GM06990 (cell line): ENCODE measurements at regions not wholly inside any gene's neighbourhood (a gene's known extent, or its start where the extent isn't known, plus 50 kb on each side); places are given as distances from the start of the nearest gene placed in this dataset.

ENCODE experiments used
- DNase-seq: peaks from one replicate; pipeline ENCODE4 v3.0.0-alpha.2; 2011; ENCODE audit not compliant: insufficient read length; ENCODE audit errors: extremely low read depth
- H3K27me3 ChIP-seq: replicated peaks from 2 replicates; pipeline ENCODE4 v1.6.0; 2011; ENCODE audit warnings: low read length; ENCODE audit not compliant: control insufficient read depth, insufficient read depth
- H3K36me3 ChIP-seq: 2 replicates; pipeline ENCODE4 v1.5.1; 2011; ENCODE audit warnings: low read length; ENCODE audit not compliant: control insufficient read depth, insufficient read depth
- H3K4me3 ChIP-seq: replicated peaks from 2 replicates; pipeline ENCODE4 v1.5.1; 2011; ENCODE audit warnings: low read depth, mild to moderate bottlenecking, control low read depth, low read length
- TF ChIP-seq, protein P1 (sequence below): IDR thresholded peaks from 2 replicates; pipeline ENCODE4 v1.5.1; 2011; ENCODE audit warnings: low read length, control low read depth, mild to moderate bottlenecking, inconsistent platforms; ENCODE audit not compliant: insufficient read depth, poor library complexity, severe bottlenecking

DNA sequence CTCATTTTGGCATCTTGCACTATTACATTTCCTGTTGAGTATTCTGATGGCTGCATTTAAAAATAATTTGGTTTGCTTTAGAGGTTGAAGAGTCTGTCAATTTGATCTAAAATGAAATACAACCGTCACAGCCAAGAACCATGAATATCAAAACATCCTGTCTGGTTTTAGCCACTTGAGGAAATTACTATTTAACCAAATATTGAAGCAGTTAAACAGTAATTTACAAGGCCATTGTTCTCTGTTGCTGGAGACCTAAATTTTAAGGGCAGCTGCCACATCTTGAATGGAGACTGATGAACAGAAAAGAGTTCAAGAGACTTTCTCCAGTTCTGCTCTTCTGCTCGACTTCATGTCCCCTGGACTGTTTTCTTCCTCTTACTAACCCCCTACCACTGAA lies 549.4 kb downstream of the LRRC70 start:
- TF ChIP-seq, protein P1, sequence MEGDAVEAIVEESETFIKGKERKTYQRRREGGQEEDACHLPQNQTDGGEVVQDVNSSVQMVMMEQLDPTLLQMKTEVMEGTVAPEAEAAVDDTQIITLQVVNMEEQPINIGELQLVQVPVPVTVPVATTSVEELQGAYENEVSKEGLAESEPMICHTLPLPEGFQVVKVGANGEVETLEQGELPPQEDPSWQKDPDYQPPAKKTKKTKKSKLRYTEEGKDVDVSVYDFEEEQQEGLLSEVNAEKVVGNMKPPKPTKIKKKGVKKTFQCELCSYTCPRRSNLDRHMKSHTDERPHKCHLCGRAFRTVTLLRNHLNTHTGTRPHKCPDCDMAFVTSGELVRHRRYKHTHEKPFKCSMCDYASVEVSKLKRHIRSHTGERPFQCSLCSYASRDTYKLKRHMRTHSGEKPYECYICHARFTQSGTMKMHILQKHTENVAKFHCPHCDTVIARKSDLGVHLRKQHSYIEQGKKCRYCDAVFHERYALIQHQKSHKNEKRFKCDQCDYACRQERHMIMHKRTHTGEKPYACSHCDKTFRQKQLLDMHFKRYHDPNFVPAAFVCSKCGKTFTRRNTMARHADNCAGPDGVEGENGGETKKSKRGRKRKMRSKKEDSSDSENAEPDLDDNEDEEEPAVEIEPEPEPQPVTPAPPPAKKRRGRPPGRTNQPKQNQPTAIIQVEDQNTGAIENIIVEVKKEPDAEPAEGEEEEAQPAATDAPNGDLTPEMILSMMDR = no peak
- no peak overlapping the region for H3K4me3 ChIP-seq
- no peaks in the 10 kb centered on the region for H3K36me3 ChIP-seq
- DNase-seq = no peak
- H3K27me3 ChIP-seq = no peaks in the 10 kb centered on the region

DNA sequence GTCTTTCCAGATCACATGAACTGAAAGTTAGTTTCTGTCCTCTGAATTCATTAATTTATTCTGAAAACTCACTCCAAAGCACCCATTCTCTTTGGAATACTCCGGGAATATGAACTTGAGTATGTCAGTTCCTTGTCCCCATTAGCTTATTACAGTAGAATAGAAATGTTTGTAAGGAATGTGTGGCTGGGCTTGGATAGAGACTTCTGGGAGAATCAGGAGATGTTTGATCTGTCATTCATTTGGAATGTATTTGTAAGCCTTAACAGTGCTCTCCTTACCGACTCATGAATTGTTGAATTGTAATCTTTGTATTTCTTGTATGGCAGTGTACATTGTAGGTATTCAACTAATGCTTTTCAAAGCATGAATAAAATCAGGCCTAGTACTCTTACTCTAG lies 548.4 kb downstream of the LRRC70 start:
- H3K4me3 ChIP-seq = no peak overlapping the region
- DNase-seq = no peak
- TF ChIP-seq, protein P1 = no peak
- H3K36me3 ChIP-seq = no peaks in the 10 kb centered on the region
- H3K27me3 ChIP-seq = no peaks in the 10 kb centered on the region

DNA sequence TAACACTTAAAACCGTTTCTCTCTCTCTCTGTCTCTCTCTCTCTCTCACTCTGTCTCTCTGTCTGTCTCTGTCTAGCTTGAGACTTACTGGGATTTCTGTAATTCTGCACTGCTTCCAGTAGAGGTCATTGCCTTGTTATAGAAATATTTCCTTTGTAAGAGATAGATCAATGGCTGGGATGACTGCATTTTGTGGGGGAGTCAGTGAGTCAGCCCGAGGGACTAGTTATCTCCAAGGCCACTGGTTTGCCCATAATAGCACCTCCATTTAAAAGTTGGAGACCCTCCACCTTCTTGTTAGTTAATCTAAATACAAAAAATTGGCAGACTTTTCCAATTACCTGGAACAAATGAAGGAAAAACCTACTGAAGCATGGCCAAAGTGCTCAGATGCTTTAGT lies 547.2 kb downstream of the LRRC70 start:
- no peaks in the 10 kb centered on the region for H3K36me3 ChIP-seq
- H3K4me3 ChIP-seq = no peak overlapping the region
- DNase-seq = no peak
- TF ChIP-seq, protein P1 = peak; percentile 54
- no peaks in the 10 kb centered on the region for H3K27me3 ChIP-seq

DNA sequence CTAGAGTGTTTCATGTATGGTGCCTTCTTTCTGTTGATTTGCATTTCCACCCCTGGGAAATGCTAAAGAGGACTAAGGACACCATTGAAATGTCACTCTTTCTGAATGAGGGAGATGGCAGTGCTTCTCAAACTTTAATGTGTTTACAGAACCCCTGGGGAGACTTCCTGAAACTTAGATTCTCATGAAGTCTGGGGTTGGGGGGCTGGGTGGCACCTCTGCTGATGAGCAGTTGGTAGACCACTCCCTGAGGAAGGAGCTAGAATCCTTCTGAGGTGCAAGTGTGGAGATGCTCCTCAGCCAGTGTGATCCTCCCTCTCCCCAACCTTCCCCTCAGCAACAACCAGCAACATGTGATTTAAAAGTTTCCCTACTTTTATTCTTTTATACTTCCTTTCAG lies 546.8 kb downstream of the LRRC70 start:
- TF ChIP-seq, protein P1 = no peak
- H3K27me3 ChIP-seq = no peaks in the 10 kb centered on the region

DNA sequence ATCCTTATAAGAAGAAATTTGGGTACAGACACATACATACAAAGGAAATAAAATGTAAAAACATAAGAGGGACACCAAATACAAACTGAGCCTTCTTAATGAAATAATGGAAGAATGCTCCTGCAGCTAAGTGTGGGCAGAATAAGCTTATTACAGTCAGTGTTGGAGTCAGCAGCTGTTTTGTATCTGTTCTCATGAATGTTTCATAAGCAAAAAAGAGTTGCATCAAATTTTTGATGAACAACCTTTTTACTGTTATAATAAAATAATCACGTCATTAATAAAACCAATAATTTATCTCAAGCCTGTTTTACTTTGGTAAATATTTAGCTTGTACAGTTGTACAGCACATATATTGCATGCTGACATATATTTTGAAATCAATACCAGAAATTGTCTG lies 545.6 kb downstream of the LRRC70 start:
- no peaks in the 10 kb centered on the region for H3K27me3 ChIP-seq
- H3K4me3 ChIP-seq = no peak overlapping the region
- no peaks in the 10 kb centered on the region for H3K36me3 ChIP-seq
- TF ChIP-seq, protein P1 = no peak
- DNase-seq = no peak

More for the DNA sequence above, 546.8 kb downstream of the LRRC70 start:
- Histone ChIP-seq H3K36me3 (no peaks in the 10 kb centered on the region), H3K4me3 (no peak overlapping the region)
- no peak for DNase-seq

DNA sequence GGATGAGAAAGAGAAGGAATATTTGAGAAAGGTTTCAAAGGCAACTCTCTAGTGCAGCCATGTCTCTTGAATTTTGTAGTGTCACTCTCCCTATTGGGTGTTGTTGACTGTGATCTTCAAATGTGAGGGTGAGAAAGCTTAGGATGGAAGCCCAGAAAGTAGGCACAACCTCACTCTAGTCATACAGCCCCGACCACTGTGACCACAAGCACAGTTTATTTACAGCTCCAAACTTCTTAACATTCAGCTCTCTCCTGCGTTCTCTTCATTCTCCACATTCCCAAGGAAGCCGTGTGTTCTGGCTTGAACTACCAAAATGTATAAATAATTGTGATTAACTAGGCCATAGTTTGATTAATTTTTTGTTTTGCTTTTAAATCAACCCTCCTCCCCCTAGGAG lies 542.9 kb downstream of the LRRC70 start:
- H3K36me3 ChIP-seq = no peaks in the 10 kb centered on the region
- DNase-seq = no peak
- TF ChIP-seq, protein P1 = no peak
- H3K4me3 ChIP-seq = no peak overlapping the region
- H3K27me3 ChIP-seq = no peaks in the 10 kb centered on the region
